Left colon (tissue), 2 donors: ENCODE measurements at regions not wholly inside any gene's neighbourhood (a gene's known extent, or its start where the extent isn't known, plus 50 kb on each side); places are given as distances from the start of the nearest gene placed in this dataset.

Experiments used
- ATAC-seq: fragments of 200-7000 bp; cut with Tn5 transposase; one replicate; pipeline ENCODE4 v1.9.1; 2020; ENCODE audit warnings: mild to moderate bottlenecking, moderate library complexity
- DNase-seq, 2 donors: peaks; one replicate each; pipeline ENCODE4 v3.0.0-alpha.2; 2020
- intact Hi-C, 2 donors: fragments of 100-400 bp; cut with DNase I in 1 of 2; cut with micrococcal nuclease in 1 of 2; formaldehyde crosslinking; loops; one replicate each; pipeline versions ENCODE4 v1.11.2 to v1.14.0; 2022; cut with DNase I, micrococcal nuclease
- donor health status: DM: no; HTN: no; CAD: no.
- donor health status: DM: yes; HTN: yes; CAD: no.

GRCh38 chr1:106178791-106179190, 877.7 kb upstream of the PRMT6 start:
- no peak for ATAC-seq
- no peak for DNase-seq
- intact Hi-C loops, result no loop called here

- DNase-seq, result no peak
- ATAC-seq, result no peak
- intact Hi-C loops, result no loop called here
Observed at GRCh38 chr1:106181866-106182265, 874.6 kb upstream of the PRMT6 start.

DNA sequence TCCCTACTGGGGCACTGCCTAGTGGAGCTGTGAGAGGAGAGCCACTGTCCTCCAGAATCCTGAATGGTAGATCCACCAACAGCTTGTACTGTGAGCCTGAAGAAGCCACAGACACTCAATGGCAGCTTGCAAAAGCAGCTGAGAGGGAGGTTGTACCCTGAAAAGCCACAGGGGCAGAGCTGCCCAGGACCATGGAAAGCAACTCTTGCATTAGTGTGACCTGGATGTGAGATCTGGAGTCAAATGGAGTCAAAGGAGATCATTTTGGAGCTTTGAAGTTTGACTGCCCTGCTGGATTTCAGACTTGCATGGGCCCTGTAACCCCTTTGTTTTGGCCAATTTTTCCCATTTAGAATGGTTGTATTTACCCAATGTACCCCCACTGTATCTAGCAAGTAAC, 871.4 kb upstream of the PRMT6 start:
- no peak for ATAC-seq
- DNase-seq, result no peak

GRCh38 chr1:106189780-106190179, 866.7 kb upstream of the PRMT6 start:
- ATAC-seq (no peak), DNase-seq (no peak)
- intact Hi-C loops, result no loop called here

More for the DNA sequence above, 871.4 kb upstream of the PRMT6 start:
- intact Hi-C loops, result no loop called here

GRCh38 chr1:106194206-106194605, 862.3 kb upstream of the PRMT6 start:
- no peak for DNase-seq
- intact Hi-C loops, result no loop called here
- no peak for ATAC-seq

GRCh38 chr1:106200711-106201110, 855.8 kb upstream of the PRMT6 start:
- intact Hi-C loops, result no loop called here
- DNase-seq (no peak), ATAC-seq (no peak)

- intact Hi-C loops, result no loop called here
- ATAC-seq, result no peak
Observed at GRCh38 chr1:106207185-106207584, 849.3 kb upstream of the PRMT6 start.

GRCh38 chr1:106217765-106218164, 838.7 kb upstream of the PRMT6 start:
- DNase-seq, result no peak
- no peak for ATAC-seq
- intact Hi-C loops, result no loop called here

More at GRCh38 chr1:106207185-106207584, 849.3 kb upstream of the PRMT6 start:
- DNase-seq, result no peak

DNA sequence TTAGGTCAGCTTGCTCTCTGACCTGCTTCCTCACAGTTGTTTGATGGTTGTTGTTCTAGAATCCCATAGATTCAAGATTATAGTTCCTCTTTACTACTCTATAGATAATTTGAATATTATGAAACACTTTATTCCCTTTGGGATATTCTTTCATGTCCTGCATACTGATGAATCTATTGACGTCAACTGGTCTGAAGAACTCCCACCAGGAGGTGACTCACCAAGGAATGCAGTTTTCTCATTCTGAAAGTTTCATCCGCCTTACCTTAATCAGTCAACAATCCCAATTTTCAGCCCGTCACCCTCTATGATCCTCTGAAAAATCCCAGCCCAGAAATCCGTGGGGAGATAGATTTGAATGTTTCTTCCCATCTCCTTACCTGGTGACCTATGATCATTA, 834.1 kb upstream of the PRMT6 start:
- ATAC-seq, result no peak
- no peak for DNase-seq
- intact Hi-C loops, result no loop called here

GRCh38 chr1:106223213-106223612, 833.3 kb upstream of the PRMT6 start:
- intact Hi-C loops, result no loop called here
- ATAC-seq (no peak), DNase-seq (no peak)

- intact Hi-C loops, result no loop called here
- ATAC-seq (no peak), DNase-seq (no peak)
Observed at GRCh38 chr1:106224426-106224825, 832.0 kb upstream of the PRMT6 start.

- no peak for ATAC-seq
- intact Hi-C loops, result no loop called here
Observed at GRCh38 chr1:106225403-106225802, 831.1 kb upstream of the PRMT6 start.

GRCh38 chr1:106226550-106226949, 829.9 kb upstream of the PRMT6 start:
- DNase-seq (no peak), ATAC-seq (no peak)
- intact Hi-C loops, result no loop called here

More at GRCh38 chr1:106225403-106225802, 831.1 kb upstream of the PRMT6 start:
- DNase-seq, result no peak

- ATAC-seq (no peak), DNase-seq (no peak)
- intact Hi-C loops, result no loop called here
Observed at GRCh38 chr1:106232128-106232527, 824.3 kb upstream of the PRMT6 start.

GRCh38 chr1:106233511-106233910, 823.0 kb upstream of the PRMT6 start:
- intact Hi-C loops, result no loop called here
- DNase-seq, result no peak
- ATAC-seq, result no peak

DNA sequence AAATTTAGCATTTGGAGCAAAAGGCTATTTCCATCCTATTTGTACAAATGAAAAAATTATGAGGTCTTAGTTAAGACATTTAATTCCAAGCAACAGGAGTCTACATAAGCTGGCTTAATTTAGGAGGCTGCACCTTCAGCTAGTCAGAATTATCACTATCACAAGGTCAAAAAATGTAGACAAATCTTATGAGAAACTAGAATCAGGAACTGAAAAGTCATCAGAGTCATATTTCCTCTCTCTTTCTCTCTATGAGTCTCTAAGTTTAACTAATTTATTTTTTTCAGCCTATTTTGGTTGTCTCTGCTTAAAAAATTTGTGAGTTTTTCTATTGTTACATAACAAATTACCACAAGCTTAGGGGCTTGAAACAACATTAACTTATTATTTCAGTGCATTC, 807.1 kb upstream of the PRMT6 start:
- intact Hi-C loops, result no loop called here
- DNase-seq (no peak), ATAC-seq (no peak)

DNA sequence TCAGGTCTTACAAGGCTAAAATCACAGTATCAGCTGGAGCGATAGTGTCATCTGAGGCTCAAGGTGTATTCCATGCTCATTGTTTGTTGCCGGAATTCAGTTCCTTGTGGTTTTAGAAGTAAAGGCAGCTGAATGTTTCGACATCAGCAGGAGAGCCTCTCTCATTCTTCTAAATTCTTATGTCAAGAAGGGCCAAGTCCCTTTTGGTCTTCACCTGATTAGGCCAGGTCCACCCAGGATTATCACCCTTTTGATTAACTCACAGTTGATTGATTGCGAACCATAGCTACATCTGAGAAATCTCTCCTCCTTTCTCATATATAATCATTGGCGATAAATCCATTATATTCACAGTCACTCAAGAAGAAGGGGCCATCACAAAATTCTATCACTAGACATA, 806.7 kb upstream of the PRMT6 start:
- no peak for DNase-seq
- ATAC-seq, result no peak
- intact Hi-C loops, result no loop called here

- intact Hi-C loops, result no loop called here
- DNase-seq (no peak), ATAC-seq (no peak)
Observed at GRCh38 chr1:106254748-106255147, 801.7 kb upstream of the PRMT6 start.

- intact Hi-C loops, result no loop called here
- DNase-seq, result no peak
- no peak for ATAC-seq
Observed at GRCh38 chr1:106266786-106267185, 789.7 kb upstream of the PRMT6 start.

DNA sequence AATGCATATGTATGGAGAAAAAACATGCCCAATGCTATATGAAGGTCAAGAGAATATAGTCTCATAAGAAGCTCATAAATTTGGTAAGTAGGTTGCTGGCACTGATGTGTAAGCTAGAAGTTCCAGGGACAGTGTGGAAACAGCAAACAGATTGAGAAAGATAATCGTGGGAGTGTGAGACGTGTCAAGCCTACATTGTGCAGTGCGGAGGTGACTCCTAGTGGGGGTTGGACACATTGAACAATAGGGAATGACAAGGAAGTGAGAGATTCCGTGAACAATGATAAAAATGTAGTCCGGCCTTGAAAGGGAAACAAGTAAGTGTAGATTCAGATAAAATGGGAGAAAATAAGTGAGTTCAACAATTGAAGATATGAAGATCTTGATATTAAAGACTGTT, 788.4 kb upstream of the PRMT6 start:
- ATAC-seq, result no peak
- intact Hi-C loops, result no loop called here
- DNase-seq, result no peak

- ATAC-seq (no peak), DNase-seq (no peak)
- intact Hi-C loops, result no loop called here
Observed at GRCh38 chr1:106276871-106277270, 779.6 kb upstream of the PRMT6 start.

- ATAC-seq (no peak), DNase-seq (no peak)
- intact Hi-C loops, result no loop called here
Observed at GRCh38 chr1:106277786-106278185, 778.7 kb upstream of the PRMT6 start.
